ENCODE measurements at regions not wholly inside any gene's neighbourhood (a gene's known extent, or its start where the extent isn't known, plus 50 kb on each side); places are given as distances from the start of the nearest gene placed in this dataset.

DNA sequence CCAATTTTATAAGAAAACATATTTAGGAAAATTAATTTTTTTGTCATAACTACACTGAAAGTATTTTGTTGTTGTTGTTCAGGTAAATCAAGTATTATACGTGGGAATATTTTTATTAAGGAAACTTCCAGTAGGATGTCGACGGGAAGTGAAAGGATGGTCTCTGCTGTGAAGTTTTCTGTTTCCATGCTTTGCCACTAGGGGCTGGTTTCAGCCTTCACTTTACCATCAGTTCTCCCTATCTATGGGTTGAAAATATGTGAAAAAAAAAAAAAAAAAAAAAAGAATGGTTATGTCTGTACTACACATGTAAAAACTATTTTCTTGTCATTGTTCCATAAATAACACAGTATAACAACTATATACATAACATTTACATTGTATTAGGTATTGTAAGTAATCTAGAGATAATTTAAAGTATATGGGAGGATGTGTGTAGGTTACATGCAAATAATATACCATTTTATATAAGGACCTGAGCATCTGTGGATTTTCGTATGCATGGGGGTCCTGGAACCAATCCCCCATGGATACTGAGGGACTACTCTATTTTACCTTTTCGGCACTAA, 136.7 kb downstream of the SMAD6 start:
- TF ChIP-seq, protein P1, sequence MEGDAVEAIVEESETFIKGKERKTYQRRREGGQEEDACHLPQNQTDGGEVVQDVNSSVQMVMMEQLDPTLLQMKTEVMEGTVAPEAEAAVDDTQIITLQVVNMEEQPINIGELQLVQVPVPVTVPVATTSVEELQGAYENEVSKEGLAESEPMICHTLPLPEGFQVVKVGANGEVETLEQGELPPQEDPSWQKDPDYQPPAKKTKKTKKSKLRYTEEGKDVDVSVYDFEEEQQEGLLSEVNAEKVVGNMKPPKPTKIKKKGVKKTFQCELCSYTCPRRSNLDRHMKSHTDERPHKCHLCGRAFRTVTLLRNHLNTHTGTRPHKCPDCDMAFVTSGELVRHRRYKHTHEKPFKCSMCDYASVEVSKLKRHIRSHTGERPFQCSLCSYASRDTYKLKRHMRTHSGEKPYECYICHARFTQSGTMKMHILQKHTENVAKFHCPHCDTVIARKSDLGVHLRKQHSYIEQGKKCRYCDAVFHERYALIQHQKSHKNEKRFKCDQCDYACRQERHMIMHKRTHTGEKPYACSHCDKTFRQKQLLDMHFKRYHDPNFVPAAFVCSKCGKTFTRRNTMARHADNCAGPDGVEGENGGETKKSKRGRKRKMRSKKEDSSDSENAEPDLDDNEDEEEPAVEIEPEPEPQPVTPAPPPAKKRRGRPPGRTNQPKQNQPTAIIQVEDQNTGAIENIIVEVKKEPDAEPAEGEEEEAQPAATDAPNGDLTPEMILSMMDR (IDR thresholded peaks at IDR 0.05; ENCODE audit: insufficient read depth, low read depth, low read length), result peak; percentile 72
- H3K4me3 ChIP-seq (ENCODE audit: low read depth, low read length), result no peak overlapping the region
- peak; percentile 60 for DNase-seq (ENCODE audit: low read depth)

DNA sequence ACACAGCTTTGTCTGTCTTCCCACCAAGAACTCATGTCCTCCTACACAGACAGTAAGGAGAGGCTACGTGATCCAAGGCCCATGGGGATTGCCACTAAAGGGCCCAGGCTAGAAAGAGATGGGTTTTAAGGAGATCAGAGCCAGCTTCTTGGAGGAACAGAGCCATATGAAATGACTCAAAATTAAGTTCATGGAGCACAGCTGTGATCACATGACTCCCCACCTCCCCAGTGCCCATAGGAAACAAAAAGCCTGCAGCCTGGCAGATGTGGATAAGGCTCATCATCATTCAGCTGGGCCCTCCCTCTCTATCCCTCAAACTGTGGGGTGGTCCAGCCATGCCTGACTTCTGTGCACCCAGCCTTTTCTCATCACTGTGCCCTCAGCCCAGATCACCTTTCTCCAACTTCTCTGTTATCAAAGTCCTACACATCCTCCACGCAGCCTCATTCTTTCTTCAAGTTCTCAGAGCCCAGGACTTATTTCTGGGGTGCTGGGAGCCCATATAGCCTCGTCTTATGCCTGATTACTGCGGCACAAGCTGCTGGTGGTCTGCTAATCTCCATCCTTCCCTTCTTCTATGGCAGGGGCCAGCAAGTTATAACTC, 137.6 kb downstream of the SMAD6 start:
- DNase-seq (ENCODE audit: low read depth), result no peak

DNA sequence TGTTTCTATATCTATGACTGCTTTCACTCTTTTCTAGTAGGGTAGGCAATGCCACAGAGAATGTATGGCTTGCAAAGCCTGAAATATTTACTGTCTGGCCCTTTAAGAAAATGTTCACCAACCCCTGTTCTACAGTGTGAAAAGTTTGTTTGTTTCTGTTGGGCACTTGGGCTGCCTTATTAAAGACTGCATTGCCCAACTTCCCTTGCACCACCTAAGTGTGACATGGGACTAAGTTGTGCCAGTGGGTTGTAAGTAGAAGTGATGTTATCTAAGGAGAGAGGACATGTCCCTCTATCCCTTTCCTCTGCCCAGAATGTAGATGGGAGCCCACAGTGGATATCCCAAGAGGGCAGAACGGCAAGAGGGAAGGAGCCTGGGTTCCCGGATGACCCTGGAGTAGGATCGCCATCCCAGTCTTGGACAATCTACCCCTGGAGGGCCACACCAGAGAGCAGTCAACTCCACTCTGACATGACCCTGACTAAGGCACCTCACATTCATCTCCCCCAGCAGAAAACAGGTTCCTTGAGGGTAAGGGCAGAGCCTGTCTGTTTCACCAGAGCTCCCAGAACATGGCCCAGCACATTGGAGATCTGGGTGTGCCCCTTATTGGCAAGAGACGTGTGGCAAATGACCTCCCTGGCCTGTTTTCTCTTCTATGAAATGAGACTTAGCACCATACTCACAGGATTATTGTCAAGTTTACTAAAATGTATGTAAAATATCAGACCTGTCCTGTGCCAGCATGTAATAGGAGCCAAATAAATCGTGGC, 138.8 kb downstream of the SMAD6 start:
- DNase-seq (ENCODE audit: low read depth), result peak; percentile 27
- TF ChIP-seq, protein P1 (IDR thresholded peaks at IDR 0.05; ENCODE audit: insufficient read depth, low read depth, low read length), result no peak
- H3K4me3 ChIP-seq (ENCODE audit: low read depth, low read length), result no peak overlapping the region

More for the DNA sequence above, 137.6 kb downstream of the SMAD6 start:
- no peak overlapping the region for H3K4me3 ChIP-seq (ENCODE audit: low read depth, low read length)
- TF ChIP-seq, protein P1 (IDR thresholded peaks at IDR 0.05; ENCODE audit: insufficient read depth, low read depth, low read length), result no peak

DNA sequence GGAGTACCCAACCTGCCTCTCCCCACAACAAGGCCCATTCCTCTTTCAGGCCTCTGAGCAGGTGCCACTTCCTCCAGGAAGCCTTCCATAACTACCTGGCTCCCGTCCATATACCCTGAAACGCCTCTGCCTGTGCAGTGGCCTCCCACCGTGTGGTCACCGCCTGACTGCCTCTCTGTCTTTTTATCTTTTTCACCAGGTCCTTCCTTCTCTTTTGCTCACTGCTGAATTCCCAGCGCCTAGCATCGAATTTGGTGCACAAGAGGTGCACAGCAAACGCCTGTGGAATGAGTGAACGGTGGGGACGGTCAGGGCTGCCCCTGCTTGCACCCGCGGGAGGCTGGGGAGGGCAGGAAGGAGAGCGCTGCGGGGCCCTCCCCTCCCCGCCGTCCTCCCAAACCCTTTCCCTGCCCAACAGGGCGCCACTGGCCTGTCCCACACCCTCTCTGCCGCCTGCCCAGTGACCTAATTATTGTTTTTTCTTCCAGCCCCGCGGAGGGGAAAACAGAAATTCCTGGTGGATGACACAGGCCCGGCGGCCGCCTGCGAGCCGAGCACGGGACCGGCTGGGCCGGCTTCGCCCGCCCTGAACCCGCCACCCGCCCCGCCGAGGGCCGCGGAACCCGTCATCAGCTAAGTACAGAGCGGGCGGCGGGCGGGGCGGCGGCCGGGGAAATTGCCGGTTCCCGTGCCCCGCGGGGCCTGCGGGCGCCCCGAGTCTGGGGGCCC, 140.1 kb downstream of the SMAD6 start:
- peak; percentile 94 for DNase-seq (ENCODE audit: low read depth)
- TF ChIP-seq, protein P1 (IDR thresholded peaks at IDR 0.05; ENCODE audit: insufficient read depth, low read depth, low read length), result no peak

DNA sequence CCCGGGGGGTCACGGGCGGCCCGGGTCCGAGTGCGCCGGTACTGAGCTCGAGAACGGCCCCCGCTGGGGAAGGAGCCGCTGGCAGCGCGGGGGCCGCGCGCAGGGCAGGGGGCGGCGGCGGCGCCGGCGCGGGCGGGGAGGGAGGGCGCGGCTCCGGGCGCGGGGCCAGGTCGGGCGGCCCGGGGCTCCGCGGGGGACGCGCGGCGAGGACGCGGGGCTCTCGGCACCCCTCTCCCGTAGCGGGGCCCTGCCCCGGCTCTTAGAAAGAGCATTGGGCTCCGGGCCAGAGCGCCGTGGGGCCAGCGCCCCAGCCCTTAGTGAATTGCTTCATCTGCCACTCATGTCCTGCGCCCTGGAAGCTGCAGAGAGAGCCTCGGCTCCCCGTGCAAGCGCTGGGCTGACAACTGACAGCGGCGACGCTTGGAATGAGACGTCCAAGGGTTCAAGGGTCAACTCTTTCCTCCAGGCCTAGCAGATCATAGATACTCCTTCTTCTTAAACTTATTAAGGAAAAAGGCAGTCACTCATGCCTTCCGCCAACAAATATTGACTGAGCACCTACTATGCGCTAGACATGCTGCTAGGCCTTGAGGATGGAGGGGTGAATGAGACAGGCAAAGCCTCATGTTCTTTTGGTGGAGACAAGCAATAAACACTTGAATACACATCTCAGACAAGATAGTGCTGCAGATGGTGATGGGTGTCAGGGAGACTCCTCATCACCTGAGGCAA, 140.8 kb downstream of the SMAD6 start:
- DNase-seq (ENCODE audit: low read depth), result peak; percentile 79
- TF ChIP-seq, protein P1 (IDR thresholded peaks at IDR 0.05; ENCODE audit: insufficient read depth, low read depth, low read length), result no peak
- H3K4me3 ChIP-seq (ENCODE audit: low read depth, low read length), result peak overlapping the region; percentile 53

More for the DNA sequence above, 140.1 kb downstream of the SMAD6 start:
- peak overlapping the region; percentile 53 for H3K4me3 ChIP-seq (ENCODE audit: low read depth, low read length)

DNA sequence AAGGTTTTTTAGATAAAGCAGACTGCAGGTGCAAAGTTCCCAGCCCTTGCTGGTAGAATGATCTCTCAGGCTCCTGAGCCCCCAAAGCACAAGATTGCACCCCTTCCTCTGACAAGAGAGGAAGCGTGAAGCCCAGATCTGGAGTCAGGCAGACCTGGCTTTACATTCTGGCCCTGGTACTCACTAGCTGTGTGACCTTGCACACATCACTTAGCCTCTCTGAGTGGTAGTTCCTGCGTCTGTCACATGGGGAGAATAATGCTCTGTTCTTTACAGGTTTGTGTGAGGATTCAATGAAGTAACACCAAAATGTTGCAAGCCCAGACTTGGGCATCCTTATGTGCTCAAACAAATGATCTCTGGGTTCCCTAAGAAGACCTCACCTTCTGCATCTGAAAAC, 141.5 kb downstream of the SMAD6 start:
- TF ChIP-seq, protein P1 (IDR thresholded peaks at IDR 0.05; ENCODE audit: insufficient read depth, low read depth, low read length), result no peak
- DNase-seq (ENCODE audit: low read depth), result no peak
- no peak overlapping the region for H3K4me3 ChIP-seq (ENCODE audit: low read depth, low read length)

All from fibroblast of villous mesenchyme (primary cell).